HG03060 (cell line): ENCODE measurements at regions not wholly inside any gene's neighbourhood (a gene's known extent, or its start where the extent isn't known, plus 50 kb on each side); places are given as distances from the start of the nearest gene placed in this dataset.
"Not testable (repeated sequence)": the region's sequence is repeated elsewhere in the genome, so short reads cannot be mapped to it uniquely, and the experiment has no call there.

Source experiments
- ATAC-seq: cut with Tn5 transposase; IDR thresholded peaks from one replicate; pipeline ENCODE4 v1.9.1; 2021; ENCODE audit warnings: low read depth, moderate number of reproducible peaks; ENCODE audit not compliant: unreplicated experiment

DNA sequence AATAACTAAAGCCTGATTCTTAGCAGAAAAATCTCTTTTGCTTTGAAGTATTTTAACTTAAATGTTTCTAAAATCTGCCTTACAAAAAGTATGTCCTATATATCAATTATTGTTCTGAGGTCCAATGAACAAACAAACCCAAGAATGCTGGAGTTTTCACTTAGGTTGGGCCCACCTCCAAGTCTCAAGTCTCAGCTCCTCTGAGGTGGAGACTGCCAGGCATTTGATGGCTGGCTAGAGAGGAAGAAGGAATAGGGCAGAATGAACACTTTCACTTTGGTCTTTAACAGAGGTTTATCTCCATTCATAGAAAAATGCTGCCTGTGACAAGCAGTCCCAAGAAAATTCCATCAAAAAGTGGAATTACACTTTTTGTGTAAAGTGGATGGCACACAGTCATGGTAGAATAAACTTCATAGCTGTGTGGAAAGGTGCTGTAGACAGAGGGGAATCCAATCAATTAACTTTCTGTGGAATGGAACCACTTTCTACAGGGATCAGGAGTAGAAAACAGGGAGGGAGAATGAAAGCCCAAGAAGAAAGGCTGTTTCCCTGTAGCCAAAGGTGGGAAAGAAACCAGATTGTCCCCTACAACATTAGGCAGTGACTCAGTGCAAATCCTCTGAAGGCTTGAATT is 349.4 kb upstream of the RUNX1 start:
- ATAC-seq: no peak

DNA sequence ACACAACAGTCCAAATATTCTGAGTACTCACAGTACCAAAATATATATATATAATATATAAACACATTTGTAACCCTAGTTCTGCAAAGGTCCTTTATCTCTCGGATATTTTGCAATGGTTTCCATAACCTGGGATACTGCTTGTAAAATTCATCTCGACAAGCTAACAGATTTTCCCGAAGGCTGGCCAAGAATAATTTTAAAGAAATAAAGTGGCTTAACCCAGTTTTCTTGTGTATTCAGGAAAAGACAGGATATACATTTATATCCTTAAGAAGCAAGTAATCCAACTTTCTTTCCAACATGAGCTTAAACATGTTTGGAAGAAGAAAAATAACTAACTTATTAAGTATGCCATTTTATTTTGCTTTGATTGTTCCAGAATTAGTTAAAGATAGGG is 348.7 kb upstream of the RUNX1 start:
- no peak for ATAC-seq

DNA sequence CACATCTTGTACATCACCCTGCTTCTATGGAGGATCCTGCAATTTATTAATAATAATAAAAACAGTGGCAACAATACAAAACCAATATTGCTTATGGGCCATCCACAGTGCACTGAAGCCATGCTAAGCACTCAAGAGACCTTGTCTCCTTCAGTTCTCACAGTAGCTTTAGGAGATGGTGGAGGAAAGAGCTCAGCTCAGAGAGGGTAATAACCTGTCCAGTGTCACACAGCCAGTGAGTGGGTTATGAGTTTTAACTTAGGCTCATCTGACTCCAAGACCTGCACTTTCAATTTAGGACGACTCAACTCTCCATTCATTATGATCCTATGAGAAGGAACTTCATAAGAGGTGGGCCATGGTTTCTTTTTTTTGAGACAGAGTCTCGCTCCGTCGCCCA is 347.6 kb upstream of the RUNX1 start:
- ATAC-seq: no peak

DNA sequence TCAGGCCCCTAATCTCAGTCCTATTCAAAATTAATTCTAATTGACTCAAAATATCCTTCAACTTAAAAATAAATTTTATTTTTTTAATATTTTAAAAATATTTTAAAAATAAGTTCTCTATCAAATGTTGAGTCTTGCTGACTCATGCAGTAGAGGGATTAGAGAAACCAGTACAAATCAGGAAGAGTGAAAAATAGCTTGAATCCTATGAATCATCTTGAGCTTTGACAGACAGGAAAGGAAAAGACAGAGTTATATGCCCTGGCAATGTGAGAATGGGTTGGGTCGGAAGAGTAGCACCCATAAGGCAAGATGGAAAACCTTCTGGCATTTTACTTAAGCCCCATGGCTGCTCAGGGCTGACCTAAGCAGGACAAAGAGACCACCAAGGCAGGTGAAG is 346.6 kb upstream of the RUNX1 start:
- no peak for ATAC-seq

DNA sequence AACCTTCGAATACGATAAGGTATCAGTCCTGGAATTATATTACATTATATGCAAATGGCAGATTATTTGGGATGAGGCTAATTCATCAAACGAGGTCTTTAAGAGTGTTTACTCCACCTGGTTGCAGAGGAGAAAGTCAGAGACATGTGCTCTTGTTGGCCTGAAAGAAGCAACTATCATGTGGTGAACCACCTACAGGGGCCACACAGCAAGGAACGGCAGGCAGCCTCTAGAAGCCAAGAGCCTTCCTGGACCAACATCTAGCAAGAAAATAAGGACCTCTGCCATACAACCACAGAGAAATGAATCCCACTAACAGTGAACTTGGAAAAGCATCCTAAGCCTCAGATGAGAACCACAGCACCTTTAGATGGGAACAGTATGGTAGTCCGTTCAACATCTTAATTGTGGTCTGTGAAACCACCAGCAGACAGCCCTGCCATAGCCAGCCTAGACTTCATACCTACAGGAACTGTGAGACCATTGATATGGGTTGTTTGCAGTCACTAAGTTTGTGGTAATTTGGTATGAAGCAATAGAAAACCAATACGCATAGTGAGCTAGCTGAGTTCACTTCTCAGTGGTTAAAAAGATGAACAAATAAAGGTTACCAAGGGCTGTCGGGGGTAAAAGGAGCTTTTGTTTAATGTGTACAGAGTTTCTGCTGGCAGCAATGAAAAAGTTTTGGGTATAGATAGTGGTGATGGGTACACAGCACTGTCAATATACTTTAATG is 345.7 kb upstream of the RUNX1 start:
- ATAC-seq: no peak

DNA sequence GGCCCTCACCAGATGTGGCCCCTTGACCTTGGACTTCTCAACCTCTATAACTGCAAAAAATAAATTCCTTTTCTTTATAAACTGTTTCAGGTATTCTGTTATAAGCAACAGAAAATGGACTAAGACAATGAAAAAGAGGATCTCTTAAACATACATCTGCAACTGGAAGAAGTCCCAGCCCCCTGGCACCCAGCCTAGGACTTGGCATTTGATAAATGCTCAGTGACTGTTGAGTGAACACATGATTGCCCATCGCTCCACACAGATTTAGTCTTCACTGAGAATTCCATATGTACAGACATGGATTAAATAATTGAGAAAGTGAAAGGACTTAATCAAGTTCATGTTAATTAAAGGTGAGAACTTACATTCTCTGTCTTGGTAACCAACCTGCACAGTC is 344.9 kb upstream of the RUNX1 start:
- no peak for ATAC-seq

DNA sequence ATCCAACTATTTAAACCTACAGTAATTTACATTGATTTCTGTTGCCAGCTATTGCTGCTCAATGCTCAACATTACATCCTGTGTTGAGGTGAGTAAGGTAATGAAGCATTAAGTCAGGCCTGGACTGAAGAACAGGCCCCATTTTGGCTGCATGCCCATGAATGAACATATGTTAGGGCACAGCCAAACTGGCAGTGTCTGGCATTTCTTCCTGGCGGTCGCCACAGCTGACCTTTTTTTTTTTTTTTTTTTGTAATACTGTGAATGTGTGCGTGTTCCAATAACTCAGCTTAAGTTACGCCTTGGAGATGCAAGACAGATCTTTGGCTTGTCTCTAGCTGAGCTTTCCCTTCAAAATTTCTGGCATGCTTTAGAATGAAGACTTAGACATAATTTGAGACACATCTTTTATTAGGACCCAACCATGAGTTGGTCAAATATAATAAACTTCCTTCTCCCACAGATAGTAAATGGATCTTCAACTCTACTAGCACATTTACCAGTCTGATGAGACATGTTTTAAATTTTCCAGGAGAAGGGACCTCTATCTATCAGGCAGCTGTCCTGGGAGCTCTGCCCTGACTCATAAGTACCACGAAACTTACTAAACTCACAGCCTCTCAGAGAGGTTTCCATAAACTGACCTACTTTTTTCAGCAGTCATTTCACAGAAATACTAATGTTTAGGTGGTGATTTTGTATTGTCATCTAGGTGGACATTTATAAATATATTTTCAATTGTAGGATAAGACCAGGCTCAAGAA is 341.1 kb upstream of the RUNX1 start:
- no peak for ATAC-seq

DNA sequence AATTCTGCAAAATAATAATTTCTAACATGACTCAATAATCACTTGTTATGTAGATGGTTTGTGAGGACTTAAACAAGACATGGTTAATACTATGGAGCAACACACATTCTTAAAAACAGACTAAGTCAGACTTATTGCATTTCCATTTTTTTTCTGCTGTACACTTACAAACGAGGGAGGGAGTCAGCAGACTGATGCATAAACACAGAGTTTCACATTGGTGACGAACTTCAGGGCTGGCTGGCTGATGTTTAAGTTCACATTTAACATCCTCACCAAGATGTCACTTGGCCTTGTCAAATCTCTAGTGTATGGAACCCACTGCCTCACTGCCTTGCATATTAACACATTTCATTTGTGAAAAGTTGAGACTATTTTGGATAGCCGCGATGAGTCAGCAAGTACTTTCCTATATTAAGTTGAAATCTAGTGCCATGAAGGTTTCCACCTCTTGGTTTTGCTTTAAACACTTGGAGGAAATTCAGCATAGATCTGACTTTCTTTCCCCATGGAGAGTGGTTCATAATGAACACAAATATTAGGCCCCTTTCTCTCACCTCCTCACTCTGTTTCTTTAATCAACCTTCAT is 337.5 kb upstream of the RUNX1 start:
- ATAC-seq: no peak

DNA sequence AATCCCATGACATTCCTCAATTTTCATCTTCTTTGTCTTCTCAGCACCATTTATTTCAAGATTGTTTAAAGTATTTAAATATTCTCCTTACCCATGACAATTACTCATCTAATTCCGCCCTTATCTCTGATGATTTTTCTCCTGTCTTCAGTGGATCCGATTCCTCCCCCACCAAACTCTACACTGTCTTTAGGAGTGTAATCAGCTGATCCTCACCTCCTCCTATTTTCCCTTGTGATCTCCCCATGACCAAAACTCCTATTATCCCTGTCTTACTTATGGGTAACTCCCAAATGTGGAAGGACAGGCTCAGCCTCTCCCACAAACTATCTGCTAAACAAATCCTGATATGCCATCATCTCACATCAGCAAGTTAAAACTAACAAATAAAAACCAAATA is 335.3 kb upstream of the RUNX1 start:
- ATAC-seq: no peak

DNA sequence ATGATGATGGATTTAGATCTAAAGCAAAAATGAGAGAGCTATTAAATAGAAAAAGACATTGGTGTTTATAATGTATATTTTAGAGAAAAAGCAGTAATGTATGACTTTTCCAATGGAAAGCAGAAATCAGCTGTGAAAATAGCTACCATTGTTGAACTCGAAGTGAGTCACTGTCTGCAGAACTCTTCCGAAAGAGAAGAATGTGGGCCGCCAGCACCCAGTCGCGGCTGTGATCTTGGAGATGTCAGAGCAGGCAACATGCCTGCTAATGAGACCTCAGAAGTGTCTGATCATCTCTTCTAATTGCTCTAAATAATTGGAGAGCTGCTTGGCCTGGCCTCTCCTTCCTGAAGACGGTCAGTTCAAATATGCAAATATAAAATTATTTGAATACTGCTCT is 333.6 kb upstream of the RUNX1 start:
- ATAC-seq: no peak

DNA sequence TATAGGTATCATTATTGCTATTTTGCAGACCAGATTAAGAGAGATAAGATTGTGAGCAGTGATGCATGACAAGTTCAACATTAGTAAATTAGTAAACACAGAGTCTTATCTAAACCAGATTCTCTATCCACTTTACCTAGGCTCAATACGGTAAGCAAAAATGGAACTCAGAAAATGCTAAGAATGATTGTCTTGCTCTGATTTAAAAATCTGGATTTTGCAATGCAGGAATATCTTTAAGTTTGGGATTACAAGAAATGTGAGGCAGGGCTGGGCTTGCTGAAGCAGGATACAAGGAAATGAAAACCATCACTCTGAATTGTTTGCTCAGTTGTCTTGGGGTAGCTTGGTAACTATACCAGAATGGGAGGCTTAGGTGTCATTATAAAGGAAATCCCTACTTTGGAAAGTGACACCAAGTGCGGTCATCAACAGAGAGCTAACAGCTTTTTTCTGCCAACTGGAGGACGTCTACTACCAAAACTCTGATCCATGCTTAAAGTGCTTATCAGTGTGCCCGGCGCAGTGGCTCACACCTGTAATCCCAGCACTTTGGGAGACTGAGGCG is 332.7 kb upstream of the RUNX1 start:
- ATAC-seq: no peak

DNA sequence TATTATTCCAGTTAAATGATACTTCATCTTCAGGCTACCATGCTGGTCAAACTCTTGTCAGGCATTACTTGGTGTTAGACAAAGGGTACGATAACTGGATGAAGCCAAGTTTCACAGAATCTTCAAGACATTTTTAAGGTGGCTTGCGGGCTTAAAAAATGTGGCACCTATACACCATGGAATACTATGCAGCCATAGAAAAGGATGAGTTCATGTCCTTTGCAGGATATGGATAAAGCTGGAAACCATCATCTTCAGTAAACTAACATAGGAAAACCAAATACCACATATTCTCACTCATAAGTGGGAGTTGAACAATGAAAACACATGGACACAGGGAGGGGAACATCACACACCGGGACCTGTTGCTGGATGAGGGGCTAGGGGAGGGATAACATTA is 331.2 kb upstream of the RUNX1 start:
- not testable (repeated sequence) for ATAC-seq

DNA sequence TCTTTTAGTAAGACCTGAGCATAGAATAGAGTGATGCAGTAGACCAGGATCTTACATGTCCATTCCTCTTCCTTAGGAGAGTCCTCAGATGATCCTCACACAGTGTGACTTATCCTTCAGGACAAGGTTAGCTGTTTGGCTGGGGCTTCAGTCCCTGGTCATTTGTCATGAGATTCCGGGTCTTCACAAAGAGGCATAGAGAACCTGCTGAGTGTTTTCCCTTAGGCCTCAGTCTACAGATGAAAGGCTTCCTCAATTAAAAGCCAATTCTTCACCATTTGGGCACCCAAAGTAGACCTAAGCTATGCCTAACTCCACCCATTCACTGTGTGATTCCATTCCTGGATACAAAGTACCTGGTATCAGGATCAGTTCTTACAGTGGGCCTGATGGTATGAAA is 329.8 kb upstream of the RUNX1 start:
- ATAC-seq: no peak

DNA sequence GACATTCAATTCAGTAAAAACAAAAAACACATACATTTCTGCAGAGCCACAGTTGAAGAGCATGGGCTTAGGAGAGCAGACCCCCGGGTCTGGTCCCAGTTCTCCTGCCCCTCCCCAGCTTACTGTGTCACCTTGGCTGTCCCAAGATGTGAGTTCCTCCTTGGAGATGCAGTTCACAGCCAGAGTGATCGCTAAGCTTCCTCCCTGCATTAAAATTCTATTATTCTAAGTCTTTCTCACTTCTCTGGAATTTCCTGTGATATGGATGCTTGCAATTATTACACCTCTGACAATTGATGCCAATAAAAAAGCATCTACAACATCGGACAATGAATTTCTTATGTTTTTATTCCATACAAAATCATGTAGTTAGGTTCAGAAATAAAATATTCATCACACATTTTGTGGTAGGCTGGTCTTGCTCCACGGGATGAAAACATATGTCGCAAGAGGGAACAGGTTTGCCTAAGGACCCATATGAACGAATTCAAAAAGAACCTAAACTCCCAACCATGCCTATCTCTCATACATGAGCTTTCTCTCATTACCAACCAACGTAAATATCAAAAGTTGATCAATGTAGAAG is 328.5 kb upstream of the RUNX1 start:
- ATAC-seq: no peak

DNA sequence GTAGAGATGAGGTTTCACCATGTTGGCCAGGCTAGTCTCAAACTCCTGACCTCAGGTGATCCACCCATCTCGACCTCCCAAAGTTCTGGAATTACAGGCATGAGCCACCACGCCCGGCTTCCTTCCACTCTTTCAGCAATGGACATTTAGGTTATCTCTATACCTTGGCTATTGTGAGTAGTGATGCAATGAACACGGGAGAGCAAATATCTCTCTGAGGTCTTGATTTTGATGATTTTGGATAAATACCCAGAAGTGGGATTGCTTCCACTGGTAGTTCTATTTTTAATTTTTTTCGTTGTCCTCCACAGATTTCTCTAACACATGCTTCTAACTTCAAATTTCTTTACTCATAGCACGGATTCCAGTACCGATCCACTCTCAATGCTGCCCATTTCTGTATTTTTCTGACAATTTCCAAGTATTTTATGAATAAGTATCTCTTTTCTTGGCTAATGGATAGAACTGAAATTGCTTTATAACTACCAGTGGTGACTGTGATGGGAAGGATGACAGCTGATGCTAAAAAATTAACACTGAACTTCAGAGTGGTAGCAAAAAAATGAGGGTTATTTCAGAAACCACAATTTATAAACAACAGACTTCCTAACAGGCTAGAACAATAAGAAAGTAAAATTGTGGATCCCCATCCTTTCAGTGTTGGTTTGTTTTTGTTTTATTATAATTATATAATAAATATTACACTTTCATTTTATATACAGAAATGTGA is 327.5 kb upstream of the RUNX1 start:
- no peak for ATAC-seq

DNA sequence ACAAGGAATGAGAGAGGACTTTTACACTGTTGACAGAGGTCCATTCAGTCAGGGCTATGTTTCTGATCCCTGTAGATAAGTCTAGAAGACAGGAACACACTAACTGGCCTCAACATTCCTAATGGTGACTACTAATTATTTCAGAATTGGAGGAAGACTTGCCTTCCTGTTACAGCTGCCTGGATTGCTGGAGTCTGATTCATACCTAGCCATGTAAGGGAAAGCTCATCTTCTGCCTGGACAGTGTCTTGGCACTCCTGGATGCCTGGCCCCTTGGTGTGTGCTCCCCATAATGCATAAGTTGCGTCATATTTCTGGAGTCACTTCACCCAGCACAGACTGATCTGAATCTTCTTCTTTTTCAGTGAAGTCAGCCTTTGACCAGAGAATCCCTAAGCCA is 326.0 kb upstream of the RUNX1 start:
- ATAC-seq: no peak

DNA sequence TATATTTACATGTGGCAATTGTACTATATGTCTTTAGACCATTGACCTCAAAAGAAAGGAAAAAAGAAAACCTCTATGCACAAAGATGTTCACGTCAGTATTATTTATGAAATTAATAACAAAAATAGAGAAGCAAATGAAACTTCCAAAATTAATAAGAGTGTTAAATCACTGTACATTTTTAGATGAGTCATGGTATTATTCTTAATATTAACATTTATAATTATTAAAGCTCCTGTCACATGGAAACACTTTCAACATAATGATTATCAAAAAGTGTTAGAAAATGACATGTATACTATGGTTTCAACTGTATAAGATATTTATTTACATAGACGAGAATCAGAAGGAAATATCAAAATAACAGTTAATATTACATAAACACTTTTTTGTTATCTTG is 324.9 kb upstream of the RUNX1 start:
- ATAC-seq: no peak

DNA sequence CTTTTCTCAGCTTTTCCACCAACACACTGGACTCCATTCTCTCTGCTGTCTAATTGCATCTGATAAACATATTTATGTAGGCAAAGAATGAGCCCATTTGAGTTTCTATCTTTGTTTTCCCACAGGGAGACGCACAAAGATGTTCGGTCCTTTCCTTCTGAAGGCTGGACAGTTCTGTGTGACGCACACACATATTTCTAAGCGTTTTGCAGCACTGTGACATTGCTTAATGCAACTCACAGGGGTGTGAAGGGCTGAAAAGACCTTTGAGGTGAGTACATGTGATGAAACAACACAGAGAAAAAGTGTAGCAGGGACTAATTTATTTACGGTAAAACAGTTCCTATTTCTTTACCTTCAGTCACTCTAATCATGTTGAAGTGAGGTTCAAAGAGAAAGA is 323.1 kb upstream of the RUNX1 start:
- ATAC-seq: no peak

DNA sequence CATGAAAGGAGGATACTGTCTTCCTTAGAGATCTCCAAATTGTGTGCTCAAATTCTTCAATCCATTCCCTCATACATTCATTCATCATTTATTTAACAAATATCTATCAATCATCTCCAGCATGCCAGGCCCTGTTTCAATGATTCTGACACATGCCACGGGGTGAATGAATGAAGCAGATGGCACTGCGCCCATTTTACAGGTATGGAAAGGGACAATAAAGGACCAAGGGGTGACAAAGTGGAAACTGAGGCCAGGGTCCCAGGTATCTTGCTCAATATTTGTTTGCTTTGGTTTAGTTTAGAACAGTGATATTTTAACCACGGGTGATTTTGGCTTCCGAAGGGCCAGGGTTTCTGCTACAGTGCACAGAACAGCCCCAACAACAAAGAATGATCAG is 321.6 kb upstream of the RUNX1 start:
- ATAC-seq: no peak

DNA sequence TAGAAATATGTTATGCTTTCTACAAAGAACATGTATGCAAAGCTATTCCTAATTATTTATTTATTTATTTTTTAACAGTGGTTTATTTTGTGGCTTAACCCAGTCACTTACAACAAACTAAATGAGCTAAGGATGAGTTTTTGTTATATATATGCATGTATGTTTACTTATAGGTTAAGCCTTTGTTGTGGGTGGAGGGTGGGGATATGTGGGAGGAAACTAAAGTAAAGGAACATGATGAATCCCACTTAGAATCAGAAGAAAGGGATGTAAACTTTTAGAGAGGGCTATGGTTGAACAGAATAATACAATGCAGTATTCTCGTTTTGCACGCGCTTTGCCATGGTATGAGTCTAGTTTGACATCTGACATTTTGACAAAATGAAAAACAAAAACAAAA is 321.0 kb upstream of the RUNX1 start:
- no peak for ATAC-seq
